Central memory CD4-positive, alpha-beta T cell (primary cell): ENCODE measurements at regions not wholly inside any gene's neighbourhood (a gene's known extent, or its start where the extent isn't known, plus 50 kb on each side); places are given as distances from the start of the nearest gene placed in this dataset.

Experiments
- DNase-seq: peaks from one replicate; pipeline ENCODE4 v3.0.0; 2022

DNA sequence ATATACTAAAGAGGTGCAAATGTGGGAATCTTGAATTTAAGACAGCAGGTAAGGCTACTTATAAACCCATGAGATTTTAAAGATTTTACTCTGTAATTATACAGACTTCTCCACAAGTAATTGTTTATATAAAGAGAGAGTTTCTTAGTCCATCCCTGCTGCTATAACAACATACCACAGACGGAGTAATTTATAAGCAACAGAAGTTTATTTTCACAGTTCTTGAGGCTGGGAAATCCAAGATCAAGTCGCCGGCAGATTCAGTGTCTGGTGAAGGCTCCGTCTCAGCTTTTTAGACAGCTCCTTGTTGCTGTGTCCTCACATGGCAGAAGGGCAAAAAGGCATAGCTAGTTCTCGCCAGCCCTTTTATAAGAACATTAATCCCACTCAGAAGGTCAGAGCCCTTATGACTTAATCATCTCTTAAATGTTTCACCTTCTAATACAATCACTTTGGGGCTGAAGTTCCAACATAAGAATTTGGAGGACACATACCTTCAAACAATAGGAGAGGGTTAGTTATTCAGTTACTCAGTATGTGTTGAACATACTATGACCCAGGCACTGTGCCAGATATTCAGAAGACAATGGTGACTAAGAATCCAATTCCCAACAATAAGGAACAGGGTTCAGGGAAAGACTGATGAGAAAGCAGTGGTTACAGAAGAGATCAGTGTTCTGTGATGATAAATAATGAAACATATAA is 466.0 kb downstream of the RIT2 start:
- no peak for DNase-seq

DNA sequence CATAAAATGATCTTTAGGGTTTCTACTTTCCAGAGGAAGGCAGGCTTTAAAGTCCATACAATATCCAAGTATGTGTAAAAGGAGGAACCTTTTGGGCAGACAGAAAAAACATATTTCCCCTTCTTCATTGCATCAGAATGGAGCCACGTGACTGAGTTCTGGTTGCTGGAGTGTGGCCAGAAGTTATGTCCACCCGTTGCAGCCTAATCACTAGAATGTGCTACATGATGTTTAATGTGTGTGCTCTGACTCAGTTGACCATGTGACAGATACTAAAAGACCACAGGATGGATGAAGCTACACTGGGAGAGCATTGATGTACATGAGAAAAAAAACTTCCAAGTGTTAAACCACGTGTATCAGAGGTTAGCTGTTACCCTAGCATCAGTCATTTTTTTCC is 460.9 kb downstream of the RIT2 start:
- DNase-seq = no peak

DNA sequence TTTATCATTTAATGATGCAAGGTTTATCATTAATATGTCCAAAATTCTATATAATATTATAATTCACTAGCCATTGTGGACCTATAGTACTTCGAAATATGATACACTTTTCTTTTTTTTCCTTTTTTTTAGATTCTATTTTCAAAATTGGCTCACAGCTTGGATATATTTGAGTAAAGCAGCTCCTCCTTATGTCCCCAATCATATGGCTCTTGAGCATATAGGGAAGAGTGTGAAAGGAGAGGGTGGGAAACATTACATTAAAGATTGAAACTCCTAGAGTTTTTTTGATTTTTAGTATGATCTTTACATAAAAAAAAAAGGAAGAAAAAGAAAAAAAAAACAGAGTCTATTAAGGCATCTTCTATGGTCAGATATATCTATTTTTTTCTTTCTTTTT is 457.9 kb downstream of the RIT2 start:
- DNase-seq = no peak

DNA sequence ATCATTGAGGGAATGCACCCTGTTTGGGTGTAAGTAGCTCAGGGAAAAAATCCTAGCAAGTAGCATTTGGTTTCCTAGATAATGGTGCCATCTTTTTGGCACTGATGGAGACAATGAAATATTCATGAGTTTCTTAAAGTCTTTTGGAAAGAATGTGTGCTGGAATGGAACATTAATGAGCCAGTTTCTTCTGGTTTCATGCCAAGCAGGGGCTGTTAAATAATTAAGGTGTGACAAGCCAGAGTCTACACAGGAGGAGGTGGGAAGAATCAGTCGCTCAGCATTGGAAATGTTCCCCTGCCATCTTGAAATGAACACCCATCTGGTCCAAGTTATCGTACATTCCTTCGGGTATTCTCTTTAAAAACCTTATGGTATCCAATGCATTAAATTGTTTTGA is 457.3 kb downstream of the RIT2 start:
- no peak for DNase-seq

DNA sequence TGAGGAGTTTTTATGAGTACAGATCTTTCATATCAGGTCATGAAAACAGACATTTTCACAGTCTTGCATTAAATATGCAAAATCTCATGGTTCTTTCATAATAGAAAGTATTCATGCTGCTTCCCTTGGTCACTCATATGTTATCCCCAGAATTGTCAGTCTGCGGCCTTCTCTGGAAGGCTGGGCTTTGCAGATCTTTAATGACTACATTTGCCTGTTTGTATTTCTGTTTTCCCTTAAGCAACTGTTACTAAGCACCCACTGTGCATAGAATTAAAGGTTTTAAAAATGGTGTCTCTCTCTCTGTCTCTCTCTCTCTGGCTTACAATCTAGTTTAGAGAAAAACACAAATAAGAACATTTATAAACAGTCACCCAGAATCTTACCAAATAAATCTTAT is 456.3 kb downstream of the RIT2 start:
- no peak for DNase-seq

DNA sequence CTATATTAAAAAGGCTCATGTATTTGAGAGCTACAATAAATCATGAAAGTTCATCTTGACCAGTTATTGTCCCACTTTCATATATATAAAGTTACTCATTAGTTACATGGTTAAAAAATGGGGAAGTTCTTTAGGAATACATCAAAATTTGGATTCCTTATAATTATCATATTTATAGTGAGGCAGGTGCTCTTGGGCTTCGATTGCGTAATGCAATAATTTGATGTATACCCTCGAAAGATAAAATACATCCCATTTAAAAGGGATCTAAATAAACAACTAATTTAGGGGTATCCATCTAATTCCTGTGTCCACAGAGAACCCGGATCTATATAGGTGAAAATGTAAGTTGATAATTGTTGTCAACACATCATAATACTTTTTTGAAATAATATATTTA is 444.6 kb downstream of the RIT2 start:
- no peak for DNase-seq

DNA sequence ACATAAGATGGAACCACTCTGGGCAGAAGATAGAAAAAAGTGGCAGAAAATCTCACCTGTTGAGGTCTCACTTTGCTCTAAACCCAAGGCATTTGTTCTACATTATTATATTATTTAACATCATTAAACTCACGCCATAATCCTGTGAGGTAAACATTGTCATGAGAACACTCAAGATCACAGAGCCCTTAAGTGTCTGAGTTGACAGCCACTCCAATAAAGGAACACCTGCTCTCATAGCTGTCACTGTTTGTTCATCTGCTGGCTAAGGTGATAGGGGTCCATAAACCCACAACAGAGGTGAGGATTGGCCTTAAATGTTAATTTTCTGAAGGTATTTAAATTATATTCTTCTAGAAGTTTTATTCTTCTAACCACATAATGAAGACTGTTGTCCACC is 439.7 kb downstream of the RIT2 start:
- no peak for DNase-seq

DNA sequence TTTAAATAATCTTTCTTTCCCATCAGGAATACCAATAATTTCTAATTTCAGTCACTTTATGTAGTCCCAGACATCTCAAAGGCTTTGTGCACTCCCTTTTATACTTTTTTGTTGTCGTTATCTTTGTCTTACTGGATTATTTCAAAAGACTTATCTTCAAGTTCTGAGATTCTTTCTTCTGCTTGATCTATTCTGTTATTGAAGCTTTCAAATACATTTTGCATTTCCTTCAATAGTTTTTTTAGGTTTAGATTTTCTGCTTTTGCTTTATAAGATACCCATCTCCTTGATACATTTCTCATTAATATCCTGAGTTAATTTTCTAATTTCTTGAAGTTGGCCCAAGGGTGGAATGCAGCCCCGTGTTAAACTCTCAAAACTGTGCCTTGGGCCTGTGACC is 432.4 kb downstream of the RIT2 start:
- DNase-seq = no peak

DNA sequence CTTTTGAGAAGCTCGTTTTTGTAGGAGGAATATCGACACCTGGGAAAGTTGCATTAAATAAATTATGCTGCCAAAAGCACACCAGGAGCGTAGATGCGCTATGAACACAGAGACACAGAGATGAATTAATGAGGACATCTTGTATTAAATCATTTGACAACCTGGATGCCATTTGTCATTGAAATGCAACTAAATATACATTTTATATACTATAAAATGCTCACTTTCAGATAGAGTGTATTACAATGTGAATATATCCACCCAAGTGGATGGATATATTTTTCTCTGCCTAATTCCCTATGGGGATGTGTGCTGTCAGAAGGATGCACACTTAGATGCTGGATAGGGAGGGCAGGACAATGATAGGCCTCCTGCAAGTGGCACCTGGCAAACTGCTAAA is 426.2 kb downstream of the RIT2 start:
- no peak for DNase-seq
